ENCODE measurements at regions not wholly inside any gene's neighbourhood (a gene's known extent, or its start where the extent isn't known, plus 50 kb on each side); places are given as distances from the start of the nearest gene placed in this dataset.

DNA sequence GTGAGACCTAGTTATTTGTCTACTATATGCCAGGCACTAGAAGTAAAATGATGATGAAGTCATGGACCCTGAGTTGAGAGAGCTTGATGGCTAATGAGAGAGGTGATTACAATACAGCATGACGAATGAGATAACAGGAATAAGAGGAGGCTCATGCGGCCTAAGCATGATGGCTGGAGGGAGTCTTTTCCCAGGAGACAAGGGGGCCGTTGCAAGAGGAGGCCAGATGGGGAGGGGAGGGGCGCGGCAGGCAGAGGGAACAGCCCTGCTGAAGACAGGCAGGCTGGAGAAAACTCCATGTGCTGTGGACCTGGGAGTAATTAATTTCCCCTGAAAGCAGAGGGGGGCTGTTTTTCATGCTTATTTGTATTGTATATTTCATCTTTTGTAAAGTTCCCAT, 144.7 kb upstream of the RFLNA start:
- no peak overlapping the region for H2AFZ ChIP-seq (ENCODE audit: low read depth, low read length)
- H3K9ac ChIP-seq (ENCODE audit: low read length) = no peak overlapping the region
- H3K27ac ChIP-seq (ENCODE audit: low read length) = no peak overlapping the region
- no peaks in the 10 kb centered on the region for H3K36me3 ChIP-seq (ENCODE audit: insufficient read depth, low read length)
- no peak overlapping the region for H3K4me2 ChIP-seq (ENCODE audit: low read length)
- H3K9me3 ChIP-seq (ENCODE audit: low read length) = no peaks in the 10 kb centered on the region
- no peaks in the 10 kb centered on the region for H3K27me3 ChIP-seq (ENCODE audit: insufficient read depth, low read depth, low read length)
- H3F3A ChIP-seq (ENCODE audit: insufficient read depth, low read length, poor library complexity, severe bottlenecking) = no peaks in the 10 kb centered on the region
- no peaks in the 10 kb centered on the region for H4K20me1 ChIP-seq (ENCODE audit: insufficient read depth)
- TF ChIP-seq CTCF (IDR thresholded peaks at IDR 0.05; ENCODE audit: poor library complexity, severe bottlenecking) = no peak
- no peak overlapping the region for H3K4me3 ChIP-seq (ENCODE audit: low read length)
- H3K9me2 ChIP-seq (ENCODE audit: insufficient read depth, low read length) = no peaks in the 10 kb centered on the region
- H3K79me2 ChIP-seq (replicated peaks; ENCODE audit: insufficient read depth, low read length) = no peaks in the 10 kb centered on the region

- Histone ChIP-seq H3K36me3 (ENCODE audit: insufficient read depth, low read length) (no peaks in the 10 kb centered on the region), H3K9me2 (ENCODE audit: insufficient read depth, low read length) (no peaks in the 10 kb centered on the region), H3K9ac (ENCODE audit: low read length) (no peak overlapping the region), H3K27me3 (ENCODE audit: insufficient read depth, low read depth, low read length) (no peaks in the 10 kb centered on the region), H3K27ac (ENCODE audit: low read length) (no peak overlapping the region), H3K4me2 (ENCODE audit: low read length) (no peak overlapping the region), H3K79me2 (replicated peaks; ENCODE audit: insufficient read depth, low read length) (no peaks in the 10 kb centered on the region), H4K20me1 (ENCODE audit: insufficient read depth) (no peaks in the 10 kb centered on the region), H2AFZ (ENCODE audit: low read depth, low read length) (no peak overlapping the region), H3K9me3 (ENCODE audit: low read length) (no peaks in the 10 kb centered on the region), H3F3A (ENCODE audit: insufficient read depth, low read length, poor library complexity, severe bottlenecking) (no peaks in the 10 kb centered on the region), H3K4me3 (ENCODE audit: low read length) (no peak overlapping the region)
- TF ChIP-seq CTCF (IDR thresholded peaks at IDR 0.05; ENCODE audit: poor library complexity, severe bottlenecking) (no peak), EZH2 (IDR thresholded peaks at IDR 0.05; ENCODE audit: borderline replicate concordance, insufficient read depth, low read length, poor library complexity, severe bottlenecking) (no peak), RAD21 (conservative IDR thresholded peaks at IDR 0.05) (no peak), MXI1 (conservative IDR thresholded peaks at IDR 0.05; ENCODE audit: poor library complexity, severe bottlenecking) (no peak), POLR2AphosphoS5 (IDR thresholded peaks at IDR 0.05) (no peak), SMC3 (conservative IDR thresholded peaks at IDR 0.05; ENCODE audit: poor library complexity) (no peak), EP300 (conservative IDR thresholded peaks at IDR 0.05; ENCODE audit: poor library complexity, severe bottlenecking) (no peak), TAF1 (IDR thresholded peaks at IDR 0.05; ENCODE audit: low read depth) (no peak)
- TF ChIP-seq, protein P1, sequence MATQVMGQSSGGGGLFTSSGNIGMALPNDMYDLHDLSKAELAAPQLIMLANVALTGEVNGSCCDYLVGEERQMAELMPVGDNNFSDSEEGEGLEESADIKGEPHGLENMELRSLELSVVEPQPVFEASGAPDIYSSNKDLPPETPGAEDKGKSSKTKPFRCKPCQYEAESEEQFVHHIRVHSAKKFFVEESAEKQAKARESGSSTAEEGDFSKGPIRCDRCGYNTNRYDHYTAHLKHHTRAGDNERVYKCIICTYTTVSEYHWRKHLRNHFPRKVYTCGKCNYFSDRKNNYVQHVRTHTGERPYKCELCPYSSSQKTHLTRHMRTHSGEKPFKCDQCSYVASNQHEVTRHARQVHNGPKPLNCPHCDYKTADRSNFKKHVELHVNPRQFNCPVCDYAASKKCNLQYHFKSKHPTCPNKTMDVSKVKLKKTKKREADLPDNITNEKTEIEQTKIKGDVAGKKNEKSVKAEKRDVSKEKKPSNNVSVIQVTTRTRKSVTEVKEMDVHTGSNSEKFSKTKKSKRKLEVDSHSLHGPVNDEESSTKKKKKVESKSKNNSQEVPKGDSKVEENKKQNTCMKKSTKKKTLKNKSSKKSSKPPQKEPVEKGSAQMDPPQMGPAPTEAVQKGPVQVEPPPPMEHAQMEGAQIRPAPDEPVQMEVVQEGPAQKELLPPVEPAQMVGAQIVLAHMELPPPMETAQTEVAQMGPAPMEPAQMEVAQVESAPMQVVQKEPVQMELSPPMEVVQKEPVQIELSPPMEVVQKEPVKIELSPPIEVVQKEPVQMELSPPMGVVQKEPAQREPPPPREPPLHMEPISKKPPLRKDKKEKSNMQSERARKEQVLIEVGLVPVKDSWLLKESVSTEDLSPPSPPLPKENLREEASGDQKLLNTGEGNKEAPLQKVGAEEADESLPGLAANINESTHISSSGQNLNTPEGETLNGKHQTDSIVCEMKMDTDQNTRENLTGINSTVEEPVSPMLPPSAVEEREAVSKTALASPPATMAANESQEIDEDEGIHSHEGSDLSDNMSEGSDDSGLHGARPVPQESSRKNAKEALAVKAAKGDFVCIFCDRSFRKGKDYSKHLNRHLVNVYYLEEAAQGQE (IDR thresholded peaks at IDR 0.05; ENCODE audit: borderline replicate concordance) = no peak
These were observed 143.3 kb upstream of the RFLNA start for GRCh38 chr12:124151583-124151982.

Measured in neural cell (in vitro differentiated cells).